HG03469 (cell line): ENCODE measurements at regions not wholly inside any gene's neighbourhood (a gene's known extent, or its start where the extent isn't known, plus 50 kb on each side); places are given as distances from the start of the nearest gene placed in this dataset.

Source experiments
- ATAC-seq: cut with Tn5 transposase; IDR thresholded peaks from one replicate; pipeline ENCODE4 v1.9.1; 2021; ENCODE audit warnings: mild to moderate bottlenecking, moderate library complexity, moderate number of reproducible peaks; ENCODE audit not compliant: unreplicated experiment

DNA sequence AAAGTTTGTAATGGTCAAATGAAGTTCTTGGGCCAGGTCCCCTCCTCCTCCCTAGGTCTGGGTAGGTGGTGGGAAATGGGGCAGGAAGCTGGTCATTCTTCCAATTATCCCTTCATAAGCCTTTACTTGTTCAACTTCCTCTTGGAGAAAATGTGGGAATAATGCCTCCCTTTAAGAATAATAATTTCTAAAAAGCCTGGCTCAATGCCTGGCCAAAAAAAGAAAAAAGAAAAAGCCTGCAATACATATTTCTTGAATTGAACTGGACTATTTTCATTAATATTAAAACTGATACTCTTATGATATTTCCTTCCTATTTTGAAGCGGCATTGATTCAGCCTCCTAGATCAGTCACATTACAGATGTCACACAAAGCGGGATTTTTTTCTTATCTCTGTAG, 600.9 kb downstream of the CCDC171 start:
- ATAC-seq: no peak

DNA sequence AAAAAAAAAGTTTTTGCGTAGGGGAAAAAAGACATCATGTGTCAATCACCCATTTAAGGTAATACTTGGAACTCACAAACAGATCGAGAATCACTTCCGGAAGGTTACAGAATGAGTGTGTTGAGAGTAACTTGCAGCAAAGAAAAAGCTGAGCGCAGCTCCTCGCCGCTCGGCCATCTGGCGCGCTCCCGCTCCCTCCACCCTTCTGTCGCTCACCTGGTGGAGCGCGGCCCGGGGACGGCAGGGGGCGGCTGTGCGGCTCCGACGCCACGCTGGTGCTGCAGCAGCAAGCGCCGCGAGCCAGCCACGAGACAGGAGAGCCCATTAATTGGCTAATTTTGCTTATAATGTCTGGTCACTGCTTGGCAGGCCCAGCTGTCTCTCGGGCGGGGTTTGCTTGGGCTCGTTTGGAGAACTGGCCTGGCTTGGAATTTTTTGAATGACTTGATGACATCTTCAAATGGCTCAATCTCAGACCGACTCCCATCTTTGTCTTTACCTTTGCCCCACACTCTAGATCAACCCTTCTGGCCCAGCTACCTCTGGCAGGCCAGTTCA, 601.8 kb downstream of the CCDC171 start:
- no peak for ATAC-seq

GRCh38 chr9:16155878-16156277, 603.0 kb downstream of the CCDC171 start:
- ATAC-seq: no peak

GRCh38 chr9:16157216-16157615, 604.4 kb downstream of the CCDC171 start:
- ATAC-seq: no peak

DNA sequence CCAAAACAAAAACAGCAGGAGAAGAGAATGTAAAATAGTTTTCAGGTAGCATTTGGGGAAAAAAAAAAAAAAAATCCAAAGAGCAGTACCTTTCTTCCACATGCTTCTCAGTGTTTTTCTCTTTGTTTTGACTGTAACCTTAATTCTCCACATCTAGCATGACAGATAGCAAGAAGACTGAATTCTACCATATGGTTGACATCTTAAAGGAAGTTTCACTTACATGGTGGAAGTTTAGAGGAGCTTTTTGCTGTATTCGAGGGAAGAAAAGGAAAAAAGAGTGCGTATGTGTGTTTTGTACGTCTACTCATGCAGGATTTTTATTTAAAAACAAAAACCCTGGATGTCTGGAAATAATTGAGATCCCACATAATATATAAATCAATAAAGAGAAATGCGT, 604.8 kb downstream of the CCDC171 start:
- ATAC-seq: no peak

DNA sequence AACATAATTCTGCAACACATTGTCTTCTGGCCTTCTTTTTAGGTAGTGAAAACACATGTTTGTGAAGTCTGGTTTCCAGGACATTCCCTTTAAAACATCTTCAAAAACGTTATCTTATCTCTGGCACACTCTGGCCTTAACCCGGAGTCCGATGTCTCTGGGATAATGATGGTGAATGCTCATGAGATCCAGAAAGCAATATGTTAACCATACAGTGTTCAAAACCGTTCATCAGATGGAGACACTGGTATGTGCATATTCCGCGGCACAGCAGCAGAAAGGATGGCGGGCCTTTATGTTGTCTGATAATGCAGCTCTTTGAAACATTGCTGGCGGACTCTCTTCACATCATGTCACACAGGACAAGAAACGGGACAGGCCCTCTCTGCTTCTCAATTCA, 605.2 kb downstream of the CCDC171 start:
- ATAC-seq: no peak

- ATAC-seq: no peak
Observed at GRCh38 chr9:16161483-16161882, 608.6 kb downstream of the CCDC171 start.

GRCh38 chr9:16170119-16170518, 617.3 kb downstream of the CCDC171 start:
- no peak for ATAC-seq

- ATAC-seq: no peak
Observed at GRCh38 chr9:16171911-16172310, 619.1 kb downstream of the CCDC171 start.

- ATAC-seq: no peak
Observed at GRCh38 chr9:16172796-16173195, 620.0 kb downstream of the CCDC171 start.

DNA sequence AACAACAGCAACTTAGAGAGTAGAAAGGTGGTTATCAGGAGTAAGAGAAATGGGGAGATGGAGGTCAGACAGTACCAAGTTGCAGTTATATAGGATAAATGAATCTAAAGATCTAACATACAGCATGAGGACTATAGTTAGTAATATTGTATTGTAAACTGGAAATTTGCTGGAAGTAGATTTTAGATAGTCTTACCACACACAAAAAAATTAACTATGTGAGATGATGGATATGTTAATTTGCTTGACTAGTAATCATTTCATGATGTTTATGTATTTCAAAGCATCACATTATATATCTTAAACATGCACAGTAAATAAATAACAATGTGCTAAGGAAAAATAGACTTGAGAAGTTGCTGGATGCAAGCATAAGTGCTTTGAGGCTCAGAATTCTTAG, 622.1 kb downstream of the CCDC171 start:
- no peak for ATAC-seq

- ATAC-seq: no peak
Observed at GRCh38 chr9:16175461-16175860, 622.6 kb downstream of the CCDC171 start.

DNA sequence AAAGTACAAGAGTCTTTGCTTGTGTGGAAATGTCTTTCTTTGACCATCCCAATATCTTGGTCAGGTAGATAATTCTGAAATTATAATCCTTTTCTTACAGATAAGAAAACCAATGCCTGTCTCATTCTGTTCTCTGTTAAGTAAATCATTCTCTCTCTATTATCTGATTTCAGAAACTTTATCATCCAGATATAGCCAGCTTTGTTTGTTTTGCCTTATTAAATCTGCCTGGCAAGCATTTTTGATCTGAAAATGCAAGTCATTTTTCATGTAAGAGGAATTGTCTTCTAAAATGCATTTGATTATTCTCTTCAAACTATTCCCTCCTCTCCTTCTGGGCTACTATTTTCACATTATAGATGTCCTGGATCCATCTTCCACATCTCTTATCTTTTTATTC, 625.5 kb downstream of the CCDC171 start:
- no peak for ATAC-seq

GRCh38 chr9:16179566-16179965, 626.7 kb downstream of the CCDC171 start:
- no peak for ATAC-seq

DNA sequence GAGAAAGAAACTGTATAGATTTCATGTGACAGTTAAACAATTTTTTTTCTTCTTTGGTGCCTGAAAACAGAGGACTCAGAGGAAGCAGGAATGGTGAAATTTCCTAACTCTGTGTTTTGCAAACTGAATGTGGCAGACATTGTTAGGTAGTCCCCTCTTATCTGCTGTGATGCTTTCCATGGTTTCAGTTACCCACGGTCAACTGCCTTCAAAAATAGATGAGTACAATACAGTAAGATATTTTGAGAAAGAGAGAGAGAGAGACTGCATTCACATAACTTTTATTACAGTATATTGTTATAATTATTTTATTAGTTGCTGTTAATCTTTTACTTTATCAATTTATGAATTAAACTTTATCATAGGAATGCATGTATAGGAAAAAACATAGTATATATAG, 627.2 kb downstream of the CCDC171 start:
- no peak for ATAC-seq

DNA sequence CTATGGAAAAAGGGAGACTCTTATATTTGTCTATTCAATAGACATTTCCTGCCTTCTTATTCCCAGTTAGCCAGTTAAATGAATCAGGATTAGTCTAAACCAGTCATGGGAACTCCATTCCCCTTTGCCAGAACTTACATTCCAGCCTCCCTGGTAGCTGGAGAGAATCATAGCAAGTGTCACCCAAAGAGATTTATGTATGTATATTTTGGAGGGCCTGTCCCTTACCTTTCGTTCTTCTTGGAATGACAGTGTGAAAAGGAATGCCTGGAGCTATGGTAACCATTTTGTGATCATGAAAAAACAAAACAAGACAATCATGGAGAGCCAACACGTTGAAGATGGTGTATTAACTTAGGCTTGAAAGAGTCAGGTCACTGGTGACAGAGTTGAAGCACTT, 627.7 kb downstream of the CCDC171 start:
- ATAC-seq: no peak

DNA sequence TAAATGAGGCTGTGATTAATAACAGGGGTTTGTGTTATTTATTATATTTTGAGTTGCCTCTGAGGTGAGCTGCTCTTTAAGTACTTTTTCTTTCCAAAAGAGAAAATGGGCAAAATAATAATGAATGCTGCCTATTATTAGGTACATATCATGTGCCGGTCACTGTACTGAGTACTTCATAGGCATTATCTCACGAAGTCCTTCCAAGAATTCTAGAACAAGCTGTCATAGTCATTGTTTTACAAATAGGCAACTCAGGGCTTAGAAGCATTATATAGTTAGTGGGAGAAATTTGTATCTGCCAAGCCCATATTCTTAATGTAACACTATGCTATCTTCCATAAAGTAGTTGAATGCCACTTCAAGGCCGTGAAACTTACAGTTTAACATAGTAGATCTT, 628.7 kb downstream of the CCDC171 start:
- no peak for ATAC-seq

DNA sequence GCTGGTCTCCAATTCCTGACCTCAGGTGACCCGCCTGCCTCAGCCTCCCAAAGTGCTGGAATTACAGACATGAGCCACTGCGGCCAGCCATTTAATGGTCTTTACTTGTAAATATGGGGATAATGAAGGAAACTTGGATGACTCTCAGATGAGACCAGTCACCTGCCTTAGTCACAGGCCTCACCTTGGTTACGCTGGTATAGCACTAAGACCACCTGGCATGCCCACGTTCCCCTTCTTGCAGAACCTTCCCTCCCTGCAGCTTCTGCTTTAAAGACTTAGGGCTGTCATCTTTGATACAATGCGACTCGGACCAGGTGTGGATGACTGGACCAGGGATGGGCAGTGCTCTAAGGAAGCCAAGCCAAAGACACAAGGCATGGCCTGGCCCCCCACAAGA, 629.9 kb downstream of the CCDC171 start:
- no peak for ATAC-seq

DNA sequence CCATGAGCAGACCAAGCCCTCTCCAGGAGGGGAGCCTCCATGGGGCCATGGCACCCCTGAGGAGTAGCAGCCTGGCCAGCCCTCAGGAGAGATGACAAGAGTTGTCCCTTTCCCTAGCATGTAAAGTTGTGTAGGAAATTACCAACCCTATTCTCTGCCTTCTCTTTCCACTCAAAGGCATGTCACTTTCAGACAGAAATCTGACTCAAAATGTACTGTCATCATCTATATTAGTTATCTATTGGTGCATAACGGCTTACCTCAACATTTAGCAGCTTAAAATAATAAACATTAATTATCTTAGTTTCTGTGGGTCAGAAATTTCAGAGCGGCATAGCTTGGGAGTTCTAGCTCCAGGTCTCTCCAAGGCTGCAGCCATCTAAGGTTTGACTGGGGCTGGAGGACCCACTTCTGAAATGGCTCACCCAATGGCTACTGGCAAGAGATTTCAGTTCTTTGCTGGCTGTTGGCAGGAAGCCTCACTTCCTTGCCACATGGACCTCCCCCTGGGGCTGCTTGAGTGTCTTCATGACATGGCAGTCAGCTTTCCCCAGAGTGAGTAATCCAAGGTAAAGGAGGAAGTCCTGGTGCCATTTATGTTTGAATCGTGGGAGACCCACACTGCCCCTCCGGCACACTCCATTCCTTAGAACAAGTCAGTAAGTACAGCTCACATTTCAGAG, 632.3 kb downstream of the CCDC171 start:
- no peak for ATAC-seq

DNA sequence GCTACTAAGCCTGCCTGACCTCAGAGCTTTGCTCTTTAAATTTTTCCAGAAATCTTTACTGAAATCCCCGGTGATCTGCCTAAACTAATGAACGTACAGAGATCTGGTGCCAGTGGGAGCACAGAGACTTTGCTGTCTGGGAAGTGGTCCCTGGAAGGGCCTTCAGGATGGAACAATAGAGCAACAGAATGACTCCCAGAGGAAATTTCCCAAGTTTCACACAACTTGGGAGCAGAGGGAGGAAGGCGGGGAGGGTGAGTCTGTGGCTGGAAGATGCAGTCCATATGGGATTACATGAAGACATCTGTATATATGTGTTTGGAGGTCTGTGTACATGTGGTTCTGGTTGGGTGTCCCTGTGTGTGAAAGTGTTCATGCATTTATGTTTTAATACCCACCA, 638.3 kb downstream of the CCDC171 start:
- ATAC-seq: no peak

- peak; percentile 42 for ATAC-seq
Observed at GRCh38 chr9:16191691-16192402, 639.0 kb downstream of the CCDC171 start.

DNA sequence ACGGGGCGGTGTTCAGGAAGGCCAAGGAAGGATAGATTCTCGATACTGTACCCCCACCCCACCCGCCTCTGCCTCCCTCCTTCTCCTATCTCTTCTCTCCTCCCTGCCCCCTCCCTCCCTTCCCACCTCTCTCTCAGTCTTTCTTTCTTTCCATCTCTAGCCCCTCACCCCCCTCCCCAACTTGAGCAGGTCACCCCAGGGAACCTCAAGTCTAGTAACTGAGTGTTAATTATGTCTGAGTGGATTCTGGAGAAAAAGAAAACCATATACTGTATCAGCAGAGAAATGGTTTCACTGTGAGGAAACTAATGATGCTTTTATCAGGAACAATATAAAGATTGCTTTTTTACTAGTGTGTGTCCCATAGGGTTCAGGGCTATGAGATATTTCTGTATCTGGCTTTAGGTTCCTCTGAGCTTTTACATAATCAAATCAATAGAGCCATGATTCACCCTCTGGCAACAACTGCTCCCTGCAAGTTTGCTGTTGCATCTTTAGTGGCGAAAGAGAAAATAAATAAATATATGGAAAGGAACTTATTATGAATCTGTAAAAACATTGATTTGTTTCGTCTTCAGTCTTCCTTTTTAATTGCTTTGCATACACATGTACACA, 639.7 kb downstream of the CCDC171 start:
- ATAC-seq: no peak
